A549 (cell line): ENCODE measurements at regions not wholly inside any gene's neighbourhood (a gene's known extent, or its start where the extent isn't known, plus 50 kb on each side); places are given as distances from the start of the nearest gene placed in this dataset.

Experiments used
- ATAC-seq, 2 experiments: fragments of 200-7000 bp in 1 of 2; fragments of >200 bp in 1 of 2; cut with Nextera tagmentation in 1 of 2; cut with Tn5 transposase in 1 of 2; 3 replicates each; pipeline versions ENCODE4 v1.8.0 to v1.9.1; 2018 to 2020; ENCODE audit warnings: mild to moderate bottlenecking in 1 of 2, moderate library complexity in 1 of 2
- CTCF ChIA-PET: fragments of 300-600 bp; sonication (Branson Sonifier 250); formaldehyde crosslinking; extraction: SDS; loops from one replicate; lab custom pipeline; 2021; ENCODE audit warnings: antibody characterized with exemption, inconsistent platforms; lab: Yijun Ruan, JAX
- POLR2A ChIA-PET: fragments of 350-600 bp; formaldehyde crosslinking; extraction: SDS; loops from one replicate; lab custom pipeline; 2021; ENCODE audit warnings: antibody characterized with exemption, inconsistent platforms; lab: Yijun Ruan, JAX
- DNase-seq, 2 experiments: peaks; one replicate each; pipeline versions ENCODE4 v3.0.0 to v3.0.0-alpha.2; 2011 to 2016; ENCODE audit warnings: low read depth in 1 of 2, low spot score in 1 of 2
- FAIRE-seq: peaks from 2 replicates; lab custom pipeline; 2011; peaks lifted over from hg19 to GRCh38; lab: Jason Lieb, UNC
- H3K27ac ChIP-seq, 2 experiments: fragments of >200 bp; sonication (Bioruptor Twin); formaldehyde crosslinking; 3 replicates each; pipeline ENCODE4 v1.5.1; 2016 to 2017
- H3K4me1 ChIP-seq: fragments of >200 bp; sonication (Bioruptor Twin); formaldehyde crosslinking; 3 replicates; pipeline ENCODE4 v1.6.1; 2016
- H3K4me2 ChIP-seq: fragments of >200 bp; sonication (Bioruptor Twin); formaldehyde crosslinking; 3 replicates; pipeline ENCODE4 v1.6.1; 2016
- H3K4me3 ChIP-seq: fragments of >200 bp; sonication (Bioruptor Twin); formaldehyde crosslinking; 3 replicates; pipeline ENCODE4 v1.5.1; 2016
- H3K9me3 ChIP-seq: fragments of >200 bp; sonication (Bioruptor Twin); formaldehyde crosslinking; 3 replicates; pipeline ENCODE4 v1.6.1; 2016
- CEBPB ChIP-seq, 2 experiments: fragments of >200 bp in 1 of 2; sonication (Bioruptor Twin) in 1 of 2; formaldehyde crosslinking in 1 of 2; IDR thresholded peaks; 2 replicates each; pipeline ENCODE4 v1.6.1; 2012 to 2016
- CHD4 ChIP-seq: fragments of 200-600 bp; sonication (generic); IDR thresholded peaks from 2 replicates; pipeline ENCODE4 v1.6.1; 2016; ENCODE audit warnings: antibody characterized with exemption, mild to moderate bottlenecking, borderline replicate concordance
- FOXS1 ChIP-seq: fragments of 250-450 bp; sonication (Bioruptor Pico); IDR thresholded peaks from 2 replicates; pipeline ENCODE4 v1.5.0; 2020; ENCODE audit warnings: mild to moderate bottlenecking, moderate library complexity
- GATA3 ChIP-seq: IDR thresholded peaks from 2 replicates; pipeline ENCODE4 v1.6.1; 2012; ENCODE audit warnings: borderline replicate concordance
- HMGXB4 ChIP-seq: fragments of 250-450 bp; sonication (Bioruptor Pico); IDR thresholded peaks from 2 replicates; pipeline ENCODE4 v1.5.0; 2021; ENCODE audit warnings: mild to moderate bottlenecking, moderate library complexity, borderline replicate concordance
- HOXB13 ChIP-seq: fragments of 250-450 bp; sonication (Bioruptor Pico); IDR thresholded peaks from 2 replicates; pipeline ENCODE4 v1.5.0; 2020; ENCODE audit warnings: low read depth, mild to moderate bottlenecking, moderate library complexity
- HOXB5 ChIP-seq: fragments of 250-450 bp; sonication (Bioruptor Pico); IDR thresholded peaks from 2 replicates; pipeline ENCODE4 v1.5.0; 2020; ENCODE audit warnings: mild to moderate bottlenecking, moderate library complexity
- JUN ChIP-seq, 2 experiments: fragments of >200 bp; sonication (Bioruptor Twin); formaldehyde crosslinking; IDR thresholded peaks; 2 replicates in 1 of 2; 3 replicates in 1 of 2; pipeline ENCODE4 v1.6.1; 2016 to 2017
- MYC ChIP-seq: IDR thresholded peaks from 2 replicates; pipeline ENCODE4 v1.6.1; 2012; ENCODE audit warnings: mild to moderate bottlenecking, inconsistent platforms, low read length, improper control_type of control experiment, borderline replicate concordance
- PHF8 ChIP-seq: fragments of 200-600 bp; sonication (generic); IDR thresholded peaks from 2 replicates; pipeline ENCODE4 v1.6.1; 2016; ENCODE audit warnings: low read depth, mild to moderate bottlenecking, antibody characterized with exemption, moderate library complexity, borderline replicate concordance
- RARB ChIP-seq: fragments of 250-450 bp; sonication (Bioruptor Pico); IDR thresholded peaks from 2 replicates; pipeline ENCODE4 v1.8.0; 2021; ENCODE audit warnings: mild to moderate bottlenecking, moderate library complexity
- REST ChIP-seq: fragments of 200-600 bp; sonication (generic); IDR thresholded peaks from 2 replicates; pipeline ENCODE4 v1.6.1; 2016; ENCODE audit warnings: antibody characterized with exemption, mild to moderate bottlenecking, moderate library complexity
- RFX5 ChIP-seq: fragments of 450-650 bp; IDR thresholded peaks from 2 replicates; pipeline ENCODE4 v1.7.1; 2014; ENCODE audit warnings: antibody characterized with exemption, mild to moderate bottlenecking, moderate library complexity
- TFCP2L1 ChIP-seq: fragments of 250-450 bp; sonication (Bioruptor Pico); IDR thresholded peaks from 2 replicates; pipeline ENCODE4 v1.5.0; 2021; ENCODE audit warnings: mild to moderate bottlenecking
- ZSCAN20 ChIP-seq: fragments of 250-450 bp; sonication (Bioruptor Pico); IDR thresholded peaks from 2 replicates; pipeline ENCODE4 v1.8.0; 2022; ENCODE audit warnings: mild to moderate bottlenecking, moderate library complexity
- WGBS: methylation state at CpG from one replicate; pipeline ENCODE4 v1.1.6; 2017; ENCODE audit errors: missing lambda C conversion rate; 5-methylcytosine and 5-hydroxymethylcytosine counted together
- TF ChIP-seq, protein P1 (sequence below): IDR thresholded peaks from 2 replicates; pipeline ENCODE4 v1.6.1; 2012

- TF ChIP-seq CEBPB (IDR thresholded peaks at IDR 0.05), result no peak
- no peak for TF ChIP-seq REST
- no peak for TF ChIP-seq GATA3
- TF ChIP-seq HOXB5 (CRISPR knock-in tag), result no peak
- TF ChIP-seq CHD4, result no peak
- TF ChIP-seq JUN (IDR thresholded peaks at IDR 0.05), result no peak
- no peak for TF ChIP-seq RARB (CRISPR knock-in tag)
- no peak for TF ChIP-seq ZSCAN20 (CRISPR knock-in tag)
- no peak for TF ChIP-seq MYC
- no peak for TF ChIP-seq PHF8
- TF ChIP-seq, protein P1, sequence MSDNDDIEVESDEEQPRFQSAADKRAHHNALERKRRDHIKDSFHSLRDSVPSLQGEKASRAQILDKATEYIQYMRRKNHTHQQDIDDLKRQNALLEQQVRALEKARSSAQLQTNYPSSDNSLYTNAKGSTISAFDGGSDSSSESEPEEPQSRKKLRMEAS, result no peak
- no peak for TF ChIP-seq TFCP2L1 (CRISPR knock-in tag)
- ATAC-seq, result no peak
- Histone ChIP-seq H3K9me3 (peaks cover 2% of the 10 kb centered on the region; the same call in 1 of the 3 replicates), H3K4me2 (no peak overlapping the region), H3K4me1 (peaks cover 21% of the 10 kb centered on the region), H3K4me3 (no peak overlapping the region), H3K27ac (no peak overlapping the region)
- 68% methylated on average over 5 of the region's 5 CpGs for WGBS
- no peak for FAIRE-seq
- ChIA-PET CTCF (interaction anchor here (0.8 kb wide), 1 partner anchor 8 kb away, joined by 5 read pairs; no protein-coding TSS in a partner anchor), POLR2A (no interaction called here)
- no peak for DNase-seq
Measured at GRCh38 chr2:71826826-71827523, 320.7 kb downstream of the CYP26B1 start.

GRCh38 chr2:71826299-71826698 is 321.4 kb downstream of the CYP26B1 start:
- TF ChIP-seq CEBPB (IDR thresholded peaks at IDR 0.05), result no peak
- TF ChIP-seq HOXB13 (CRISPR knock-in tag), result no peak
- TF ChIP-seq FOXS1 (CRISPR knock-in tag), result no peak
- Histone ChIP-seq H3K27ac (no peak overlapping the region), H3K4me3 (no peak overlapping the region), H3K9me3 (peaks cover 2% of the 10 kb centered on the region; the same call in 1 of the 3 replicates), H3K4me2 (no peak overlapping the region), H3K4me1 (peaks cover 16% of the 10 kb centered on the region)
- DNase-seq (no peak), ATAC-seq (no peak), FAIRE-seq (no peak)
- 9% methylated on average over 3 of the region's 3 CpGs for WGBS
- POLR2A ChIA-PET, result no interaction called here
- CTCF ChIA-PET, result interaction anchor here (1.8 kb wide), 1 partner anchor 23 kb away, joined by 5 read pairs; no protein-coding TSS in a partner anchor

DNA sequence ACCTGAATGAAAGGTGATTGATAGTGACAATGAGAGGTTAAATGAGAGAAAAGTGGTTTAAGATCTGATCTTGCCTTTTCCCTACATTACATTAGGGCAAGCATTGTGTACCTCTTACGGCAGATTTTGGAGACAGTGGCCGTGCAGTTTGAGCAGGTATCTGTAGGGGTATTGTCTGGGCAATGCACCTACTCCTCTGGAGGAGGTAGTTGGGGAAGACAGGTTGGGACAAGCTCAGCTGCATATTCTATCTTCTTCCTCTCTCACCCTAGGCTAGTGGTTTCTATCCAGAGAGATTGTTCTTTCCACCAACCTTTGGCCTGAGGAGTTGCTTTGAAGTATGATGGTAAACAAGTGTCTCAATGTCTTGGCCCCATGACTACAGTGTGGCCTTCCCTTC is 323.2 kb downstream of the CYP26B1 start:
- ChIA-PET CTCF (no interaction called here), POLR2A (no interaction called here)
- no peak for ATAC-seq

DNA sequence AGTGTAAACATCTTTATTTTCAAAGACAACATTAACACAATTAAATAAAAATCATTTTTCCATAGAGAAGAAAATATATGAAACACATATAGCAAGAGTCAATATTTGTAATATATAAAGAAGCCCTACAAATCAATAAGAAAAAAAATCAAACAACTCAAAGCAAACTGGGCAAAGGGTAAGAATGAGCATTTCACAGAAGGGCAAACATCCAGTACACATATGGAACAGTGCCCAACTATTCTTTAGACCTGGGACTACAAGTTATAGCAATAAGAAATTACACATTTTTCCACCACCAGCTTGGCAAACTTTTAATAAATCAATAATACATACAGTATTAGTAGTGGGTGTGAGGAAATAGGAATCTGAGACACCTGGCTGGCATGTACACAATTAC is 324.1 kb downstream of the CYP26B1 start:
- H3K4me2 ChIP-seq, result no peak overlapping the region
- H3K4me3 ChIP-seq, result no peak overlapping the region
- no peak overlapping the region for H3K27ac ChIP-seq
- no peak for TF ChIP-seq HMGXB4
- no peak for DNase-seq
- no peaks in the 10 kb centered on the region for H3K4me1 ChIP-seq
- ChIA-PET CTCF (no interaction called here), POLR2A (no interaction called here)
- ATAC-seq, result no peak
- FAIRE-seq, result no peak
- peaks cover 2% of the 10 kb centered on the region; the same call in 1 of the 3 replicates for H3K9me3 ChIP-seq

More for the DNA sequence above, 323.2 kb downstream of the CYP26B1 start:
- Histone ChIP-seq H3K4me2 (no peak overlapping the region), H3K4me3 (no peak overlapping the region), H3K27ac (no peak overlapping the region), H3K9me3 (peaks cover 2% of the 10 kb centered on the region; the same call in 1 of the 3 replicates), H3K4me1 (no peaks in the 10 kb centered on the region)
- FAIRE-seq (no peak), DNase-seq (no peak)
- TF ChIP-seq HOXB13 (CRISPR knock-in tag) (no peak), RFX5 (no peak)
- 48% methylated on average over 2 of the region's 2 CpGs for WGBS
